SU-DHL-6 (cell line): ENCODE measurements at regions not wholly inside any gene's neighbourhood (a gene's known extent, or its start where the extent isn't known, plus 50 kb on each side); places are given as distances from the start of the nearest gene placed in this dataset.

Source experiments
- H2AFZ ChIP-seq: fragments of 200-600 bp; sonication (generic); 2 replicates; pipeline ENCODE4 v1.6.1; 2014; ENCODE audit warnings: low read depth, mild to moderate bottlenecking, moderate library complexity, mixed read lengths, antibody characterized with exemption, low read length; ENCODE audit not compliant: severe bottlenecking
- H3F3A ChIP-seq: fragments of 200-600 bp; shearing (Covaris generic); 2 replicates; pipeline ENCODE4 v1.6.0; 2016; ENCODE audit warnings: antibody characterized with exemption, mild to moderate bottlenecking; ENCODE audit not compliant: insufficient read depth
- H3K27ac ChIP-seq: fragments of 200-600 bp; sonication (generic); 2 replicates; pipeline ENCODE4 v1.5.1; 2016; ENCODE audit warnings: low read depth, mild to moderate bottlenecking, low read length, moderate library complexity, mixed read lengths
- H3K27me3 ChIP-seq: fragments of 200-600 bp; sonication (generic), shearing (Covaris generic); 2 replicates; pipeline ENCODE4 v1.6.0; 2014; ENCODE audit warnings: mild to moderate bottlenecking, low read length
- H3K36me3 ChIP-seq: fragments of 200-600 bp; sonication (generic); 2 replicates; pipeline ENCODE4 v1.6.1; 2014; ENCODE audit warnings: mild to moderate bottlenecking, low read length, mixed read lengths
- H3K4me2 ChIP-seq: fragments of 300-600, 200-600 bp; shearing (Covaris generic), sonication (generic); 2 replicates; pipeline ENCODE4 v1.6.0; 2014; ENCODE audit warnings: low read length, low read depth, mild to moderate bottlenecking; ENCODE audit not compliant: poor library complexity, severe bottlenecking
- H3K4me3 ChIP-seq: fragments of 200-600 bp; sonication (generic); 2 replicates; pipeline ENCODE4 v1.5.1; 2014; ENCODE audit warnings: antibody characterized with exemption, low read length, mild to moderate bottlenecking, mixed read lengths; ENCODE audit not compliant: insufficient read depth, poor library complexity, severe bottlenecking
- H3K79me2 ChIP-seq: fragments of 200-600 bp; sonication (generic); 2 replicates; pipeline ENCODE4 v1.6.1; 2014; ENCODE audit warnings: mild to moderate bottlenecking, low read length, moderate library complexity; ENCODE audit not compliant: insufficient read depth
- H3K9ac ChIP-seq: fragments of 200-600 bp; sonication (generic); 2 replicates; pipeline ENCODE4 v1.7.0; 2014; ENCODE audit warnings: mild to moderate bottlenecking, low read length
- H3K9me2 ChIP-seq: fragments of 200-600 bp; sonication (generic); replicated peaks from 2 replicates; pipeline ENCODE4 v1.6.1; 2014; ENCODE audit warnings: low read length; ENCODE audit not compliant: insufficient read depth
- H3K9me3 ChIP-seq: fragments of 200-600 bp; sonication (generic); 2 replicates; pipeline ENCODE4 v1.6.1; 2014; ENCODE audit warnings: low read length, mixed read lengths; ENCODE audit not compliant: insufficient read depth
- H4K20me1 ChIP-seq: fragments of 200-600 bp; sonication (generic); 2 replicates; pipeline ENCODE4 v1.6.1; 2014; ENCODE audit warnings: low read depth, mild to moderate bottlenecking, antibody characterized with exemption, low read length, moderate library complexity, mixed read lengths
- CTCF ChIP-seq: fragments of 200-600 bp; sonication (generic); IDR thresholded peaks from one replicate; pipeline ENCODE4 v1.5.1; 2017; ENCODE audit warnings: antibody characterized with exemption, mild to moderate bottlenecking, low read length, moderate library complexity; ENCODE audit not compliant: insufficient read depth, poor library complexity, severe bottlenecking
- EZH2phosphoT487 ChIP-seq: fragments of 200-600 bp; sonication (generic), shearing (Covaris generic); conservative IDR thresholded peaks from 2 replicates; pipeline ENCODE4 v1.6.1; 2018; ENCODE audit warnings: mild to moderate bottlenecking, antibody characterized with exemption, low read length, moderate library complexity, mixed read lengths

GRCh38 chr3:162263596-162263995, 767.0 kb downstream of the OTOL1 start:
- no peaks in the 10 kb centered on the region for H3K9me2 ChIP-seq
- H2AFZ ChIP-seq: no peak overlapping the region
- TF ChIP-seq EZH2phosphoT487 (no peak), CTCF (no peak)
- H3K27me3 ChIP-seq: no peaks in the 10 kb centered on the region
- H3K27ac ChIP-seq: no peak overlapping the region
- H3F3A ChIP-seq: no peaks in the 10 kb centered on the region
- H3K36me3 ChIP-seq: no peaks in the 10 kb centered on the region
- H3K4me2 ChIP-seq: no peak overlapping the region
- no peaks in the 10 kb centered on the region for H4K20me1 ChIP-seq
- H3K9ac ChIP-seq: no peak overlapping the region
- H3K79me2 ChIP-seq: no peaks in the 10 kb centered on the region
- no peak overlapping the region for H3K4me3 ChIP-seq
- no peaks in the 10 kb centered on the region for H3K9me3 ChIP-seq

GRCh38 chr3:162269636-162270458, 773.2 kb downstream of the OTOL1 start:
- H3K9me2 ChIP-seq: no peaks in the 10 kb centered on the region
- no peaks in the 10 kb centered on the region for H3K9me3 ChIP-seq
- no peak overlapping the region for H3K27ac ChIP-seq
- no peak overlapping the region for H3K4me3 ChIP-seq
- H3K4me2 ChIP-seq: no peak overlapping the region
- H3K36me3 ChIP-seq: no peaks in the 10 kb centered on the region
- no peak overlapping the region for H3K9ac ChIP-seq
- no peaks in the 10 kb centered on the region for H4K20me1 ChIP-seq
- no peaks in the 10 kb centered on the region for H3K79me2 ChIP-seq
- H2AFZ ChIP-seq: peak overlapping the region; percentile 20
- no peaks in the 10 kb centered on the region for H3F3A ChIP-seq
- no peaks in the 10 kb centered on the region for H3K27me3 ChIP-seq
- TF ChIP-seq EZH2phosphoT487 (no peak), CTCF (no peak)

GRCh38 chr3:162274070-162274469, 777.5 kb downstream of the OTOL1 start:
- Histone ChIP-seq H3K4me2 (no peak overlapping the region), H4K20me1 (no peaks in the 10 kb centered on the region), H3K36me3 (no peaks in the 10 kb centered on the region), H3K27ac (no peak overlapping the region), H2AFZ (no peak overlapping the region), H3K9me3 (no peaks in the 10 kb centered on the region), H3K9ac (no peak overlapping the region), H3K9me2 (no peaks in the 10 kb centered on the region), H3K4me3 (no peak overlapping the region), H3K27me3 (no peaks in the 10 kb centered on the region), H3F3A (no peaks in the 10 kb centered on the region), H3K79me2 (no peaks in the 10 kb centered on the region)
- TF ChIP-seq EZH2phosphoT487 (no peak), CTCF (no peak)
